ENCODE measurements at regions not wholly inside any gene's neighbourhood (a gene's known extent, or its start where the extent isn't known, plus 50 kb on each side); places are given as distances from the start of the nearest gene placed in this dataset.

- TF ChIP-seq, protein P1, sequence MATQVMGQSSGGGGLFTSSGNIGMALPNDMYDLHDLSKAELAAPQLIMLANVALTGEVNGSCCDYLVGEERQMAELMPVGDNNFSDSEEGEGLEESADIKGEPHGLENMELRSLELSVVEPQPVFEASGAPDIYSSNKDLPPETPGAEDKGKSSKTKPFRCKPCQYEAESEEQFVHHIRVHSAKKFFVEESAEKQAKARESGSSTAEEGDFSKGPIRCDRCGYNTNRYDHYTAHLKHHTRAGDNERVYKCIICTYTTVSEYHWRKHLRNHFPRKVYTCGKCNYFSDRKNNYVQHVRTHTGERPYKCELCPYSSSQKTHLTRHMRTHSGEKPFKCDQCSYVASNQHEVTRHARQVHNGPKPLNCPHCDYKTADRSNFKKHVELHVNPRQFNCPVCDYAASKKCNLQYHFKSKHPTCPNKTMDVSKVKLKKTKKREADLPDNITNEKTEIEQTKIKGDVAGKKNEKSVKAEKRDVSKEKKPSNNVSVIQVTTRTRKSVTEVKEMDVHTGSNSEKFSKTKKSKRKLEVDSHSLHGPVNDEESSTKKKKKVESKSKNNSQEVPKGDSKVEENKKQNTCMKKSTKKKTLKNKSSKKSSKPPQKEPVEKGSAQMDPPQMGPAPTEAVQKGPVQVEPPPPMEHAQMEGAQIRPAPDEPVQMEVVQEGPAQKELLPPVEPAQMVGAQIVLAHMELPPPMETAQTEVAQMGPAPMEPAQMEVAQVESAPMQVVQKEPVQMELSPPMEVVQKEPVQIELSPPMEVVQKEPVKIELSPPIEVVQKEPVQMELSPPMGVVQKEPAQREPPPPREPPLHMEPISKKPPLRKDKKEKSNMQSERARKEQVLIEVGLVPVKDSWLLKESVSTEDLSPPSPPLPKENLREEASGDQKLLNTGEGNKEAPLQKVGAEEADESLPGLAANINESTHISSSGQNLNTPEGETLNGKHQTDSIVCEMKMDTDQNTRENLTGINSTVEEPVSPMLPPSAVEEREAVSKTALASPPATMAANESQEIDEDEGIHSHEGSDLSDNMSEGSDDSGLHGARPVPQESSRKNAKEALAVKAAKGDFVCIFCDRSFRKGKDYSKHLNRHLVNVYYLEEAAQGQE (IDR thresholded peaks at IDR 0.05; ENCODE audit: low read depth): no peak
- TF ChIP-seq EZH2phosphoT487 (IDR thresholded peaks at IDR 0.05; ENCODE audit: borderline replicate concordance): no peak
These were observed 675.3 kb upstream of the SGCG start (continued) for GRCh38 chr13:22505489-22505888.

DNA sequence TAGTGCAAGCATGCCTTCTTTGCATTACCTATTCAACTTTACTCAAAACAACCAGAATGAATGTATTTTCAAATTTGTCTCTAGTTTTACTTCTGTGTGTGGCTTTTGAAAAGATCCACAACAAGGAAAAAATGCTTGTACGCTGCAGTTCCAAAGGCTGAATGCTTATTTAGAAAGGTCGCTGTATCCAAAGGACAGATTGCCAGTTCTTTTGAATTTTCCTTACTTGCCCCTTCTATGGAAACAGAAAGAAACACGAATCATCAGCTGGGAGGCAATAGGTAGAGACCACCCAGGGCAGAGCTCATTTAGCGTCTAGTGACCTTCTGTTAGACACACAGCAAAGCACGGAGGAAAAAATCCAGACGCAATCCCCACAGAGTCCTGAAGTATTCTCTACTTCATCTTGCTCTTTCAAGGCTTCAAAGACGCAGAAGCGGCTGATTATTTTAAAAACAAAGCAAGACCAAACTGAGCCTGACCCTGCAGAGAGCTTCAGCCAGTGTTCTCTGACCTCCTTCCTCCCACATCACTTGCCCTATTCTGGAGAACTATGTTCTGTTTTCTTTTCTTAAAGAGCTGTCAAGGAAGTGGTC, 674.6 kb upstream of the SGCG start:
- Histone ChIP-seq H4K20me1 (ENCODE audit: insufficient read depth) (no peaks in the 10 kb centered on the region), H3K9me3 (ENCODE audit: control insufficient read depth in 1 of 2, insufficient read depth in 1 of 2, low read depth in 1 of 2, low read length in 2 of 2) (no peaks in the 10 kb centered on the region), H3K9ac (ENCODE audit: low read length) (no peak overlapping the region), H3K4me1 (ENCODE audit: control insufficient read depth in 1 of 2, insufficient read depth in 2 of 2, low read length in 2 of 2) (no peaks in the 10 kb centered on the region), H3K79me2 (ENCODE audit: insufficient read depth, low read length) (no peaks in the 10 kb centered on the region), H3K27me3 (ENCODE audit: insufficient read depth, low read length) (no peaks in the 10 kb centered on the region), H3K36me3 (ENCODE audit: control insufficient read depth in 1 of 2, insufficient read depth in 2 of 2, low read length in 2 of 2) (no peaks in the 10 kb centered on the region), H3K4me3 (replicated peaks in 1 of 2; ENCODE audit: low read depth in 1 of 2, low read length in 2 of 2) (no peak overlapping the region), H3K27ac (ENCODE audit: low read depth, low read length) (no peak overlapping the region), H2AFZ (ENCODE audit: low read depth, low read length, poor library complexity, severe bottlenecking) (no peak overlapping the region), H3K9me2 (ENCODE audit: insufficient read depth) (no peaks in the 10 kb centered on the region), H3K4me2 (ENCODE audit: low read length) (no peak overlapping the region)
- DNase-seq (ENCODE audit: low read depth, low spot score): no peak
- RAD21 ChIA-PET (ENCODE audit: low non-redundant PET in 1 of 2, low total read pairs in 2 of 2, uncharacterized antibody in 2 of 2, unreplicated experiment in 2 of 2): interaction anchor here in 1 of 2 experiments (0.6 kb wide), 1 partner anchor 295 kb away, joined by 4 read pairs; no protein-coding TSS in a partner anchor
- POLR2A ChIA-PET: no interaction called here
- CTCF ChIA-PET: no interaction called here
- intact Hi-C loops (cut with micrococcal nuclease): no loop called here
- BruUV-seq (replicated peaks): no TSS peak
- TF ChIP-seq CEBPB (IDR thresholded peaks at IDR 0.05; ENCODE audit: low read depth): no peak
- no peak for TF ChIP-seq POLR2AphosphoS5 (IDR thresholded peaks at IDR 0.05; ENCODE audit: low read depth, low read length)
- TF ChIP-seq, protein P1 (IDR thresholded peaks at IDR 0.05; ENCODE audit: low read depth): no peak
- no peak for TF ChIP-seq ZNF274 (IDR thresholded peaks at IDR 0.05; ENCODE audit: low read depth, low read length)
- no peak for TF ChIP-seq ZBTB33 (IDR thresholded peaks at IDR 0.05; ENCODE audit: extremely low read depth, insufficient replicate concordance, low read length)
- no peak for TF ChIP-seq RAD21 (IDR thresholded peaks at IDR 0.05; ENCODE audit: low read depth)
- TF ChIP-seq EZH2phosphoT487 (IDR thresholded peaks at IDR 0.05; ENCODE audit: borderline replicate concordance): no peak
- no peak for TF ChIP-seq MAX (IDR thresholded peaks at IDR 0.05)
- TF ChIP-seq SP1 (IDR thresholded peaks at IDR 0.05; ENCODE audit: low read depth): no peak
- no peak for ATAC-seq

Measured in HCT116 (cell line).